B cell (primary cell): ENCODE measurements at regions not wholly inside any gene's neighbourhood (a gene's known extent, or its start where the extent isn't known, plus 50 kb on each side); places are given as distances from the start of the nearest gene placed in this dataset.

Experiments
- CTCF ChIP-seq: fragments of 200-600 bp; IDR thresholded peaks from one replicate; pipeline ENCODE4 v1.8.0; 2022; ENCODE audit warnings: antibody characterized with exemption, mild to moderate bottlenecking
- EZH2 ChIP-seq: IDR thresholded peaks from 2 replicates; pipeline ENCODE4 v1.6.1; 2012; ENCODE audit warnings: borderline replicate concordance, low read depth, mild to moderate bottlenecking, moderate library complexity, low read length; ENCODE audit not compliant: insufficient read depth, poor library complexity, severe bottlenecking

GRCh38 chr4:145348291-145348690, 133.4 kb upstream of the SMAD1 start:
- no peak for TF ChIP-seq CTCF
- no peak for TF ChIP-seq EZH2
